ENCODE measurements at regions not wholly inside any gene's neighbourhood (a gene's known extent, or its start where the extent isn't known, plus 50 kb on each side); places are given as distances from the start of the nearest gene placed in this dataset.

DNA sequence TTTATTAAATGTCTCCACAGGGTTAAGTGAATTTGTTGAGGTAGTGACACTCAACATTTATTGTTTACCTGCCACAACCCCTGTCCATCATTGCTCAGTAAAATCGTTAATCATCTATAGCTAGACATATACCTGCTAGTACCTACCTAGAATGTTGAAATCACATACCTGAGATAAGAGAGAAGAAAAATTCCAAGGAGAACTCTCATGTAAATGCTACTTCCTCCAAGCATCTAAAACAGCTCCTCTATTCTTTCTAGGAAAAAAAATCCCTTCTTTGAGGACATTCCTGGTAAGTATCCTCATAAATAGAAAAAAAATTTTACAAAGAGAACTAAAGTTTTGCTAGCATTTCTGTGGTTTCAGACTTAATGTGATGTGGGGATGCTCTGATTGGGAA is 325.1 kb downstream of the DAD1 start:
- H3K27ac ChIP-seq: no peak overlapping the region
- POLR2A ChIA-PET: no interaction called here
- no peak overlapping the region for H3K4me3 ChIP-seq
- H3K4me2 ChIP-seq: no peak overlapping the region
- ATAC-seq (no peak), DNase-seq (ENCODE audit: low read depth in 1 of 2, low spot score in 1 of 2) (no peak), FAIRE-seq (no peak)
- TF ChIP-seq, protein P1, sequence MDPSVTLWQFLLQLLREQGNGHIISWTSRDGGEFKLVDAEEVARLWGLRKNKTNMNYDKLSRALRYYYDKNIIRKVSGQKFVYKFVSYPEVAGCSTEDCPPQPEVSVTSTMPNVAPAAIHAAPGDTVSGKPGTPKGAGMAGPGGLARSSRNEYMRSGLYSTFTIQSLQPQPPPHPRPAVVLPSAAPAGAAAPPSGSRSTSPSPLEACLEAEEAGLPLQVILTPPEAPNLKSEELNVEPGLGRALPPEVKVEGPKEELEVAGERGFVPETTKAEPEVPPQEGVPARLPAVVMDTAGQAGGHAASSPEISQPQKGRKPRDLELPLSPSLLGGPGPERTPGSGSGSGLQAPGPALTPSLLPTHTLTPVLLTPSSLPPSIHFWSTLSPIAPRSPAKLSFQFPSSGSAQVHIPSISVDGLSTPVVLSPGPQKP (IDR thresholded peaks at IDR 0.05; ENCODE audit: low read depth, low read length): no peak
- TF ChIP-seq FOSL2 (IDR thresholded peaks at IDR 0.05): no peak
- TF ChIP-seq FOSL2 (CRISPR knock-in tag; IDR thresholded peaks at IDR 0.05): no peak
- CTCF ChIA-PET: interaction anchor here (1.4 to 1.8 kb wide), 2 partner anchors 12 to 13 kb away, joined by 4 to 5 read pairs; no protein-coding TSS in a partner anchor
- no peaks in the 10 kb centered on the region for H3K9me3 ChIP-seq
- 5% methylated on average over 1 of the region's 1 CpG for WGBS (ENCODE audit: missing lambda C conversion rate)
- H3K4me1 ChIP-seq: no peaks in the 10 kb centered on the region

DNA sequence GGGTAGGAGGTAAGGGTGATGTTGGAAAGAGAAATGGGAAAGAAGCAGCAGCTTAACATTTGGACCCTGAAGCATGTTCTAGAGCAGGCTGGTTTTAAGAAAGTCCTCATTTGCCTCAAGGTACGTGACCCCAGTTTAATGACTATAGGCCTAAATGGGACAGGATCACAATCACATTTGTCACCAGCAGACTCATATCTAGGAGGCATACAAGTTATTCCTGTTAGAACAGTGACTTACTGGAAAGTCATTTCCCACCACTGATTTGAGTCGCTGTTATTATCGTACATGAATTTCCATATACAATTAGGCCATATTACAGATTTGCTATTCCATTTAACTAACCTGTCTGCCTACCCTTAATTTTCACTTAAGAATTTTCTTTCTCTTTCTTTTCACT is 326.1 kb downstream of the DAD1 start:
- ChIA-PET CTCF (no interaction called here), POLR2A (no interaction called here)
- FAIRE-seq (no peak), ATAC-seq (no peak), DNase-seq (ENCODE audit: low read depth in 1 of 2, low spot score in 1 of 2) (no peak)
- Histone ChIP-seq H3K4me3 (no peak overlapping the region), H3K4me1 (no peaks in the 10 kb centered on the region), H3K27ac (no peak overlapping the region), H3K4me2 (no peak overlapping the region), H3K9me3 (no peaks in the 10 kb centered on the region)
- 76% methylated on average over 3 of the region's 3 CpGs for WGBS (ENCODE audit: missing lambda C conversion rate)
- no peak for TF ChIP-seq HDAC2 (IDR thresholded peaks at IDR 0.05)
- no peak for TF ChIP-seq HEYL (CRISPR knock-in tag; IDR thresholded peaks at IDR 0.05)
- no peak for TF ChIP-seq KDM5A (IDR thresholded peaks at IDR 0.05)
- TF ChIP-seq JUNB (IDR thresholded peaks at IDR 0.05): no peak
- TF ChIP-seq GATA3 (IDR thresholded peaks at IDR 0.05; ENCODE audit: borderline replicate concordance): no peak
- no peak for TF ChIP-seq ZFP36 (IDR thresholded peaks at IDR 0.05; ENCODE audit: borderline replicate concordance, partially characterized antibody)
- no peak for TF ChIP-seq HOXB5 (CRISPR knock-in tag; IDR thresholded peaks at IDR 0.05)
- TF ChIP-seq, protein P1 (IDR thresholded peaks at IDR 0.05; ENCODE audit: low read depth, low read length): no peak
- TF ChIP-seq EHMT2 (IDR thresholded peaks at IDR 0.05; ENCODE audit: low read depth): no peak
- TF ChIP-seq ZC3H11A (IDR thresholded peaks at IDR 0.05): no peak
- no peak for TF ChIP-seq CHD4 (IDR thresholded peaks at IDR 0.05; ENCODE audit: borderline replicate concordance)
- TF ChIP-seq MYC (IDR thresholded peaks at IDR 0.05; ENCODE audit: borderline replicate concordance, low read length): no peak
- TF ChIP-seq NR3C1 (IDR thresholded peaks at IDR 0.05): no peak
- TF ChIP-seq, protein P2, sequence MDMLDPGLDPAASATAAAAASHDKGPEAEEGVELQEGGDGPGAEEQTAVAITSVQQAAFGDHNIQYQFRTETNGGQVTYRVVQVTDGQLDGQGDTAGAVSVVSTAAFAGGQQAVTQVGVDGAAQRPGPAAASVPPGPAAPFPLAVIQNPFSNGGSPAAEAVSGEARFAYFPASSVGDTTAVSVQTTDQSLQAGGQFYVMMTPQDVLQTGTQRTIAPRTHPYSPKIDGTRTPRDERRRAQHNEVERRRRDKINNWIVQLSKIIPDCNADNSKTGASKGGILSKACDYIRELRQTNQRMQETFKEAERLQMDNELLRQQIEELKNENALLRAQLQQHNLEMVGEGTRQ (IDR thresholded peaks at IDR 0.05): no peak
- no peak for TF ChIP-seq RAD21 (conservative IDR thresholded peaks at IDR 0.05 in 1 of 2, IDR thresholded peaks at IDR 0.05 in 1 of 2)
- TF ChIP-seq MAZ (IDR thresholded peaks at IDR 0.05; ENCODE audit: borderline replicate concordance, low read depth, low read length): no peak
- TF ChIP-seq, protein P3, sequence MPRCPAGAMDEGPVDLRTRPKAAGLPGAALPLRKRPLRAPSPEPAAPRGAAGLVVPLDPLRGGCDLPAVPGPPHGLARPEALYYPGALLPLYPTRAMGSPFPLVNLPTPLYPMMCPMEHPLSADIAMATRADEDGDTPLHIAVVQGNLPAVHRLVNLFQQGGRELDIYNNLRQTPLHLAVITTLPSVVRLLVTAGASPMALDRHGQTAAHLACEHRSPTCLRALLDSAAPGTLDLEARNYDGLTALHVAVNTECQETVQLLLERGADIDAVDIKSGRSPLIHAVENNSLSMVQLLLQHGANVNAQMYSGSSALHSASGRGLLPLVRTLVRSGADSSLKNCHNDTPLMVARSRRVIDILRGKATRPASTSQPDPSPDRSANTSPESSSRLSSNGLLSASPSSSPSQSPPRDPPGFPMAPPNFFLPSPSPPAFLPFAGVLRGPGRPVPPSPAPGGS (IDR thresholded peaks at IDR 0.05): no peak
